ENCODE measurements at regions not wholly inside any gene's neighbourhood (a gene's known extent, or its start where the extent isn't known, plus 50 kb on each side); places are given as distances from the start of the nearest gene placed in this dataset.

DNA sequence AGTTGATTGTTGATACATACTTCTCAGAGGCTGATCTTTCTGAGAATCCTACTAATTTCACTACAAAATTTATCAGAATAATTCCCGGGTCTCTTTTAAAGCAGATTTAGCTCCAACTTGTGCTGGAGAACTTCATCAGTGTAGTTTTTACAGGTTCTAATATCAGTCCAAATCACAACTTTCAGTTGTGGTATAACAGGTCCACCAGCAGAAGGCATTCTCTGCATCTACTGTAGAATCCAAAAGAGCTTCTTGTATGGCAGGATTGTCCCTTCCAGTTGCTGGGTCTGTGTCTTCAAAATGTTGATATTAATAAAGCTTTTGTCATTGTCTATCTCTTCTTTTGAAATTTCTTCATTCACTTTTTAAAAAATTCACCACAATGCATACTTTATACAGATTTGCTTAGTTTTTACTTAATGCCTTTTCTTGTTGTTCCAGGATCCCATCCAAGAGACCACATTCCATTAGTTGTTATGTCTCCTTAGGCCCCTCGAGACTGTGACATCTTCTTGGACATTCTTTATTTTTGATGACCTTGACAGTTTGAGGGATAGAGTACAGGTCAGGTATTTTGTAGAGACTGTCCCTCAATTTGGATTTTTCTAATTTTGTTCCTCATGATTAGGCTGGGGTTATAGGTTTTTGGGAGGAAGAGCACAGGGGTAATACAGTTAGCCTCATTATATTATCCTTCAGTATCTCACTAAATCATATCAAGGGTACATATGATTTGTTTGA lies 490.5 kb upstream of the MEX3C start:
- Histone ChIP-seq H3K4me3 (no peak overlapping the region), H3K9me3 (no peaks in the 10 kb centered on the region), H3K27me3 (no peaks in the 10 kb centered on the region), H3K27ac (no peak overlapping the region), H3K36me3 (no peaks in the 10 kb centered on the region), H3K4me1 (ENCODE audit: insufficient read depth) (no peaks in the 10 kb centered on the region)
- intact Hi-C loops (cut with DNase I): no loop called here
- TF ChIP-seq EP300 (IDR thresholded peaks at IDR 0.05) (no peak), POLR2A (IDR thresholded peaks at IDR 0.05) (no peak)
- TF ChIP-seq, protein P1, sequence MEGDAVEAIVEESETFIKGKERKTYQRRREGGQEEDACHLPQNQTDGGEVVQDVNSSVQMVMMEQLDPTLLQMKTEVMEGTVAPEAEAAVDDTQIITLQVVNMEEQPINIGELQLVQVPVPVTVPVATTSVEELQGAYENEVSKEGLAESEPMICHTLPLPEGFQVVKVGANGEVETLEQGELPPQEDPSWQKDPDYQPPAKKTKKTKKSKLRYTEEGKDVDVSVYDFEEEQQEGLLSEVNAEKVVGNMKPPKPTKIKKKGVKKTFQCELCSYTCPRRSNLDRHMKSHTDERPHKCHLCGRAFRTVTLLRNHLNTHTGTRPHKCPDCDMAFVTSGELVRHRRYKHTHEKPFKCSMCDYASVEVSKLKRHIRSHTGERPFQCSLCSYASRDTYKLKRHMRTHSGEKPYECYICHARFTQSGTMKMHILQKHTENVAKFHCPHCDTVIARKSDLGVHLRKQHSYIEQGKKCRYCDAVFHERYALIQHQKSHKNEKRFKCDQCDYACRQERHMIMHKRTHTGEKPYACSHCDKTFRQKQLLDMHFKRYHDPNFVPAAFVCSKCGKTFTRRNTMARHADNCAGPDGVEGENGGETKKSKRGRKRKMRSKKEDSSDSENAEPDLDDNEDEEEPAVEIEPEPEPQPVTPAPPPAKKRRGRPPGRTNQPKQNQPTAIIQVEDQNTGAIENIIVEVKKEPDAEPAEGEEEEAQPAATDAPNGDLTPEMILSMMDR (IDR thresholded peaks at IDR 0.05): no peak
- no peak for DNase-seq
- 37 to 50% (median 38%) methylated on average over 2 of the region's 2 CpGs for WGBS, 3 donors

- intact Hi-C loops (cut with DNase I): no loop called here
- WGBS, 3 donors: 74 to 80% (median 80%) methylated on average over 2 of the region's 2 CpGs
- DNase-seq: no peak
- Histone ChIP-seq H3K9me3 (no peaks in the 10 kb centered on the region), H3K27me3 (no peaks in the 10 kb centered on the region), H3K4me1 (ENCODE audit: insufficient read depth) (no peaks in the 10 kb centered on the region), H3K4me3 (no peak overlapping the region), H3K36me3 (no peaks in the 10 kb centered on the region), H3K27ac (no peak overlapping the region)
- TF ChIP-seq POLR2A (IDR thresholded peaks at IDR 0.05): no peak
- TF ChIP-seq, protein P1 (IDR thresholded peaks at IDR 0.05): no peak
- TF ChIP-seq EP300 (IDR thresholded peaks at IDR 0.05): no peak
Observed at GRCh38 chr18:51692612-51693011, 495.1 kb upstream of the MEX3C start.

- no peaks in the 10 kb centered on the region for H3K9me3 ChIP-seq
- H3K27me3 ChIP-seq: no peaks in the 10 kb centered on the region
- TF ChIP-seq, protein P1 (IDR thresholded peaks at IDR 0.05): no peak
- TF ChIP-seq EP300 (IDR thresholded peaks at IDR 0.05) (no peak), POLR2A (IDR thresholded peaks at IDR 0.05) (no peak)
- H3K4me3 ChIP-seq: no peak overlapping the region
- DNase-seq: no peak
- intact Hi-C loops (cut with DNase I): no loop called here
- H3K4me1 ChIP-seq (ENCODE audit: insufficient read depth): no peaks in the 10 kb centered on the region
- H3K27ac ChIP-seq: no peak overlapping the region
- WGBS, 3 donors: 54 to 66% (median 57%) methylated on average over 2 of the region's 2 CpGs
- H3K36me3 ChIP-seq: no peaks in the 10 kb centered on the region
Observed at GRCh38 chr18:51711298-51711889, 513.9 kb upstream of the MEX3C start.

- H3K27ac ChIP-seq: no peak overlapping the region
- no peak for DNase-seq
- no peaks in the 10 kb centered on the region for H3K27me3 ChIP-seq
- TF ChIP-seq EP300 (IDR thresholded peaks at IDR 0.05) (no peak), POLR2A (IDR thresholded peaks at IDR 0.05) (no peak)
- TF ChIP-seq, protein P1 (IDR thresholded peaks at IDR 0.05): no peak
- no peak overlapping the region for H3K4me3 ChIP-seq
- no peaks in the 10 kb centered on the region for H3K36me3 ChIP-seq
- H3K9me3 ChIP-seq: no peaks in the 10 kb centered on the region
- WGBS, 3 donors: 35 to 49% (median 36%) methylated on average over 2 of the region's 2 CpGs
- intact Hi-C loops (cut with DNase I): no loop called here
- no peaks in the 10 kb centered on the region for H3K4me1 ChIP-seq (ENCODE audit: insufficient read depth)
Observed at GRCh38 chr18:51712821-51713220, 515.3 kb upstream of the MEX3C start.

Measured in ovary (tissue), 7 donors.